HG02623 (cell line): ENCODE measurements at regions not wholly inside any gene's neighbourhood (a gene's known extent, or its start where the extent isn't known, plus 50 kb on each side); places are given as distances from the start of the nearest gene placed in this dataset.

Source experiments
- ATAC-seq: cut with Tn5 transposase; IDR thresholded peaks from one replicate; pipeline ENCODE4 v1.9.1; 2021; ENCODE audit warnings: moderate library complexity; ENCODE audit not compliant: unreplicated experiment

DNA sequence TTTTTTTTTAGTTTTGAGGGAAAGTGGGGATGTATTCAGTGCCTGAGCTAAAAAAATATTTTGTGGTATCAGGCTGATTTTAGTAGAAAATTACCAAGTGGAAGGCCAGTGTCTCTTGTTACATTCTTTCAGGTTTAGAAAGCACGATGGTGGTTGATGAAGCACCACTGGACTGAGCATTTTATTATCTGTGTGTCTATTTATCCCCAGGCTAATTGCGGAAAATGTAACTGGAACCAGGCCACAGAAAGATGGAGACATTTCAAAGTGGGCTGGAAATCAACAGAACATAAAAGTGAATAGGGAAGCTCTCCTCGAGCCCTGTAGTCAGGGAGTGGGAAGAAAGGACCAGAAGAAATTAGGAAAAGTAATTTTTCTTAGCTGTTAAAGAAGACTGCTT lies 261.0 kb downstream of the STK31 start:
- no peak for ATAC-seq

- no peak for ATAC-seq
Measured at GRCh38 chr7:23972057-23972456, 262.0 kb downstream of the STK31 start.

DNA sequence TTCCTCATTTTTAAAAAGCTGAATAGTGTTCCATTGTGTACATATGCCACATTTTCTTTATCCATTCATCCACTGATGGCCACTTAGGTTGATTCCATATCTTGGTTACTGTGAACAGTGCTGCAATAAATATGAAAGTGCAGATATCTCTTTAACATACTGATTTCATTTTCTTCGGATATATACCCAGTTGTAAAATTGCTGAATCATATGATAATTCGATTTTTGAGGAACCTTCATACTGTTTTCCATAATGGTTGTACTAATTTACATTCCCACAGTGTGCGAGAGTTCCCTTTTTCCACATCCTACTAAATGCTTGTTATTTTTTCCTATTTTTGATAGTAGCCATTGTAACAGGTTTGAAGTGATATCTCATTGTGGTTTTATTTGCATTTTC lies 263.2 kb downstream of the STK31 start:
- ATAC-seq: no peak

DNA sequence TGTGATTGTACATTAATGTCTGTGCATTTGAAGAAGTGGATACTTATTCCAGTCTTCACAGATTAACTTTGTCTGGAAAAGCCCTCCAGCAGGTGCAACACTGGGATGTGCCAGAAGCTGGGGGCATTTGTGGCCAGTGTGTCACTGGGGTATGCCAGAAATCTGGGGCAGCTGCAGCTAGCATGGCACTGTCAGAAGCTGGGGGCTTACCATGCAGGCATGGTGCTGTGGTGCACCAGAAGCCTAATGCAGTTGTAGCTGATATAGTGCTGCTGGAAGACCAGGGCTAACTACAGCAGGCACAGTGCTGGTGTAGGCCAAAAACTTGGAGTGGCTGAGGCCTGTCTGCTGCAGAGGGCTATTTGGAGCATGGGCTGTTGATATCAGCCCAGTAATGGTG lies 270.1 kb downstream of the STK31 start:
- no peak for ATAC-seq

- no peak for ATAC-seq
Measured at GRCh38 chr7:23981314-23981713, 271.3 kb downstream of the STK31 start.

GRCh38 chr7:23981758-23982157 lies 271.7 kb downstream of the STK31 start:
- no peak for ATAC-seq

DNA sequence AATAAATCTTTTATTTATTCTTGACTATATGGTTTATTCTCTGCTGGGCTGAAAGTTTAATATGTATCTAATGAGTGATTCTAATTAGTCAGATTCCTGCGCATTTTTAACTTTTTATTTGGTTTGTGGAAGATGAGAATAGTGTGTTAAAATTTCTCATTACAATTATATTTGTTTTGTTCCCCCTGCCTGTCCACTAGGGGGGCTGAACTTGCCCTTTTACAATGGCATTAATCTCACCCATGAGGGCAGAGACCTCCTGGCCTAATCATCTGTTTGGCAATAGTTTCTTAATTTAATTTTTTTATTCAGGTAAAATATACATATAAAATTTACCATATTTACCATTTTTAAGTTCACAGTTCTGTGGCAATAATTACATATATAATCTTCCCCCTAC lies 278.5 kb upstream of the NPY start:
- no peak for ATAC-seq

- ATAC-seq: no peak
Measured at GRCh38 chr7:24010495-24010894, 273.5 kb upstream of the NPY start.

DNA sequence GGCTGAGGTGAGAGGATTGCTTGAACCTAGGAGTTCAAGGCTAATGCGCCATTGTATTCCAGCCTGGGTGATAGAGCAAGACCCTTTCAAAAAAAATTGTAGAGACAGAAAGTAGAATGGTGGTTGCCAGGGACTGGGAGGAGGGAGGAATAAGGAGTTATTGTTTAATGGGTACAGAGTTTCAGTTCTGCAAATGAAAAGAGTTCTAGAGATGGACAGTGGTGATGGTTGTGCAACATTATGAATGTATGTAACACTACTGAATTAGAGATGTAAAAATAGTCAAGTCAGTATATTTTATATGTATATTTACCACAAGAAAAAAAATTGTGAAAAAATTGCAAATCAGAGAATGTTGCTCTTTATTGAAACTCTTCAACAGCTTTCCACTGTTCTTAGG lies 266.5 kb upstream of the NPY start:
- peak; percentile 50 for ATAC-seq

DNA sequence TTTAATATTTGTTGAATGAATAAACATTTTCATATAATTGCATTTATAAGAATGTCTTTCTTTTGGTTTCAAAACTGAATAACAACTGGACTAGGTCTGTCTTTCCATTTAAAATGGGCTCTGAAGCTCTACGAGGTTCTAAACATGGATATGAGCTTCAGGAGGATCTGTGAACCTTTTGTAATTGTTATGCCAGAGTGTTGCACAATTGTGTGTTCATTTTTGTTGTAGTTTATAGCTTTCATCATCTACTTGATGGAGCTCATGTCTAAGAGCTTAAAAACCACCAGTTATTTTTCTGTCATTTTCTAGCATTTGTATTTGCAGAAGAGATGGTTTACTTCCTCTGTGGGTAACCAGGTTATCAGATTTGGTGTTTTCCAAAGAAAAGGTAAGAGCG lies 265.7 kb upstream of the NPY start:
- no peak for ATAC-seq

DNA sequence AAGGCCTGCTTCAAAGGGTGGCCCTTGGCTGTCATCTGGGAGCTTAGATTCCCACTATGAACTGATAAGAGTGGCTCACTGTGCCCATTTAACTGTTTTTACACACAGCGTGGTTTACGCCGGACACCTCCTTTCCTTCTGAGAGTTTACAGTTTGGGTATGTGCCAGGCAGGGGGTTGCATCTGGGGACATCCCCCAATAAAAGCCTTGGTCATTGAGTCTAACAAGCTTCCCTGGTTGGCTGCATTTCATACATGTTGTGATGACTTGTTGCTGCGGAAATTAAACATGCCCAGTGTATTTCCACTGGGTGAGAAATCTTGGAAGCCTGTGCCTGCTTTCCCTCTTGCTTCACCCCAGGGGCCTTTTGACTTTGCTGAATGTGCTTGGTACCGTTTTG lies 264.1 kb upstream of the NPY start:
- no peak for ATAC-seq

DNA sequence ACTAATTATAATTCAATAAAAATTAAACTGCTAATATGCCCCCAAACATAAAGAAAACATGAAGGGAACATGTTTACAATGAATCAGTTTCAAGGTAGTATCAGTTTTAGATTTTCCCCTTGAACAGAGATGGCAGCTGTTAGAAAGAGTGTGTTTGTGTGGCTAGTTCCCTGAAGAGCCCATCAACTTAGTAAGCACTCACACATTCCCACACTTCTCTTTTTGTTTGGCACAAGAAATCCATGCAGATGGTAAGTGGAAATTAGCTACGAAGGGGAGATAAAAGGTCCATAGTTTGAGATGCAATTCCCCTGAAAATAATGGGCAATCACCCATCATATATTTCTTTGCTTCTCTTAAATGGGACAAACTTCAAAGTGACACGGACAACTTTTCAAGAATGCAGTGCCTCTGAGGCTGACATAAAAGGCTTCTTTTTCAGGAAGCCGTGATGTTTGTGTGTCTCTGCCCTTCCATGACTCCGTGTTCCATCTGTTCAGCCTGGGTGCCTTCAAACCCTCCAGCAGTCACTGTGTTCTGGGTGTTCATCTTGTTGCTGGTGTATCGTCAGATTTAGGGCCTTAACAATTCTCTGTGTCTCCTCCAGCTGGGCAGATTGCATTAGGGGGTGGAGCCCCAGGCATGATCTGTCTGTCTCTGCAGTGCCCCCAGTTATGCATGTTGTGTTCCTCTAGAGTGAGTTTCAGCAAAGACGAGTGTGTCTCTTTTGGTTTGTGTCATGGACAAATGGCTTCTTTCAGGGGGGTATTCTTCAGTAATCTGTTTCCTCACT lies 259.5 kb upstream of the NPY start:
- no peak for ATAC-seq

GRCh38 chr7:24025094-24025493 lies 258.9 kb upstream of the NPY start:
- ATAC-seq: no peak

DNA sequence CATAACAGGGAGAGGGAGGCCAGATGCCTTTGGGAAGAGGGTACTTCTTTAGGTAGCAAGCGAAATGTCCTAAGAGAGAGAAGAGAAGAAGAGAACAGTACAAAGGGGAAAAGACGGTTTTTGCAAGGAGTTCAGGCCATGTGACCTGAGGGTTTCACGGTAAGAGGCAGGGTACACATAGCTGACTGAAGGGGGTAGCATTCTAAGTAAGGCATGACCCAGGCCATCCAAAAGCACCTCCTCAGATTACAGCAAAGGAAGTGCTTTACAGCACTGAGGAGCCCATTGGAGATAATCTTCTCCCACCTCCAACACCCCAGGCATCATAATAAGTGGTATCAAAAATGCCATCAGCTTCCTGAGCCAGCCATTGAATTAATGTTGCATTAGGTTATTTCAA lies 258.2 kb upstream of the NPY start:
- ATAC-seq: no peak

GRCh38 chr7:24026351-24026750 lies 257.6 kb upstream of the NPY start:
- no peak for ATAC-seq

GRCh38 chr7:24029068-24029467 lies 254.9 kb upstream of the NPY start:
- no peak for ATAC-seq

DNA sequence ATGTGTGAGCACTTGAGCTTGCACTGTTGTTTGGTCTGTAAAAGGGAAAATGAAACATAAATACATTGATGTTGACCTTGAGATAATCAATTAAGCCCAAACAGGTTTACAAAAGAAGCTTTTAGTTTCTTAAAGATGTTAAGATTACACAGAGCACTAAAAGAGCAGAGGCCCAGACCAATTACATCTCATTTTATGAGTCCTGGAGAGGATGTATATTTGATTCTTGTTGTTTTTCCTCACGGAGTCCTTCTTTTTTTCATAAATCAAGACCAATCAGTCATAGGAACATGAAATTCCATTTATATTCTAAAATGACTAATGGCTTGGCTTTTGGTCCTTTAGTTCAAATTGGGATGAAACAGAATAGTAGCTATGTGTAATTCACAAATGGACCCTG lies 249.7 kb upstream of the NPY start:
- no peak for ATAC-seq

DNA sequence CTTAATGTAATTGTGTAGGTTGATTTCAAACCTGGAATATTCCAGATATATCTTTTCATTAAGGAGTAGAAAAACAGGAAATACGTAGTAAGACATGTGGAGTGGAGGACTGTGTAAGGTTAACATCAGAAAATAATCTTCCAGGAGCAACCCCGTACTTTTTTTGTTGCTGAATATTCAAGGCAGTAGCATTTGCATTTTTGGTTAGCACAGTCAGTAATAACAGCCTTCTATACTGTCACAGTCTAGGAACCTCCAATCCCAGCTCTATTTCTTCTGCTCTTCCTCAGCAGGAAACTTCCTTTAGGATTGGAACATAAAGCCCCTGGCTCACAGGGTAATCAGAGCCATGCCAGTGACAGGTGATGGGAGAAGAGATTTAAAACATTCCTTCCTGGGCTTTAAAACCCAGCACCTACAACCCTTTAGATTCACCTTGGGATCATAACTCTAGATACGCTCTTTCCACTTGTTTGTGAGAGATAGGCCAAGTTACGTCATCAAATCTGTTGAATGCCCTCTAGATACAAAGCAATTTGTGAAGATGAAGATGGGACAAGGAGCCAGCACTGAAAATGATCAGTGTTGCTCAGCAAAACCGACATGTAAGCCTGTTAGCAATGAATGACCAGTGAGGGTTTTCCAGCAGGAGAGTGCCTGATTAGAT lies 248.5 kb upstream of the NPY start:
- ATAC-seq: no peak

GRCh38 chr7:24036033-24036412 lies 248.0 kb upstream of the NPY start:
- no peak for ATAC-seq

- no peak for ATAC-seq
Measured at GRCh38 chr7:24038993-24039392, 245.0 kb upstream of the NPY start.

DNA sequence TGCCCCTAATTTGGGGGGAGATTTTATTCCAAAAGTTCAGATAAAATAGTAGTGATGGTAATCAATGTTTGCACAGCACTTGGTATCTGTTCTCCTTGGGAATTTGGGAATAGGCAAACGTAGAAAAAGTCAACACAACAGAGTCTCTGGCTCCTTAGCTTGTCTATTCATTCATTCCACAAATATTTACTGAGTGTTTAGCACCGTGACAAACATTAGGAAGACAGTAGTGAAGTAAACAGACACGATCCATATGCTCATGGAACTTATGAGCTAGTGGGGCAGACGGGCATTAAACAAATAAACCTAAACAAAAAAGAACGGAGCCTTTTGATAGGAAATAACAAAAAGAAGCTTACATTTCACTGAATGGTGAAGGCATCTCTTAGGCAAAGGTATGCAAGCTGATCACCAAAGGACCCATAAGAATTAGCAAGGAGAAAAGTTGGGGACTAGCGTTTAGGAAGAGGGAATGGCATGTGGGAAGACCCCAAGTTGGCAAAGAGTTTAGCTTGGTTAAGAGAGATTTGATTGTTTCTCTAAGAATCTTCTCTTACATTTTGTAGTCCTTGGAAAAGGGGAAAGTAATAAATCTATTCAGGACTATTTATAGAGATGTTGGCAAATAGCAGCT lies 243.9 kb upstream of the NPY start:
- ATAC-seq: no peak

- no peak for ATAC-seq
Measured at GRCh38 chr7:24042028-24042427, 242.0 kb upstream of the NPY start.
